Left ventricle myocardium inferior (tissue), 1 donor: ENCODE measurements at regions not wholly inside any gene's neighbourhood (a gene's known extent, or its start where the extent isn't known, plus 50 kb on each side); places are given as distances from the start of the nearest gene placed in this dataset.

Experiments
- DNase-seq: peaks from one replicate; pipeline ENCODE4 v3.0.0-alpha.2; 2020
- H3K27ac ChIP-seq: fragments of 200-600 bp; replicated peaks from 2 replicates; pipeline ENCODE4 v1.8.0; 2021
- H3K27me3 ChIP-seq: fragments of 200-600 bp; 2 replicates; pipeline ENCODE4 v1.8.0; 2021; ENCODE audit warnings: low read depth
- H3K36me3 ChIP-seq: fragments of 200-600 bp; 2 replicates; pipeline ENCODE4 v1.8.0; 2021
- H3K4me1 ChIP-seq: fragments of 200-600 bp; 2 replicates; pipeline ENCODE4 v1.8.0; 2021
- H3K4me3 ChIP-seq: fragments of 200-600 bp; 2 replicates; pipeline ENCODE4 v1.8.0; 2021; ENCODE audit warnings: mild to moderate bottlenecking, moderate library complexity
- H3K9me3 ChIP-seq: fragments of 200-600 bp; replicated peaks from 2 replicates; pipeline ENCODE4 v1.8.0; 2021
- intact Hi-C: fragments of 100-400 bp; cut with micrococcal nuclease; formaldehyde crosslinking; loops from one replicate; pipeline ENCODE4 v1.11.0; 2022
- TF ChIP-seq, protein P1 (sequence below): fragments of 200-600 bp; IDR thresholded peaks from 2 replicates; pipeline ENCODE4 v1.8.0; 2021; ENCODE audit warnings: antibody characterized with exemption, mild to moderate bottlenecking, borderline replicate concordance
- donor health status: DM: no; HTN: yes; CAD: no; lungs with severe emphysema.

DNA sequence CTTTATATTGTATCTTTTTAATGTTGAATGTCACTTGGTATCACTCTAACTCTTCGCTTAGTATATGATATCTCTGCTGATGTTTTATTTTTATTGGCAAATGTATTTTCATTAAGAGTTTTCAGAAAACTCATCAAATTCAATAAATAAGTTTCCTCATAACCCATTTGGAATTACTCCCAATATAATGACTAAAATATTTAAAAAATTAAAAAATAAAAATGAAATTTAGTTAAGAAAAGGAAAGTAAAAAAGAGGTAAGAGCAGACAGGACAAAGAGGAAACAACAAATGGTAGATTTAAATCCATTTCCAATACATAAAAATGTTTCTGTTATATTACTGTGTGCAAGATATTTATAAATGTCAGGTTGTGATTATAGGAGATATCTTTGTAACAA lies 548.9 kb upstream of the SPRY2 start:
- Histone ChIP-seq H3K9me3 (no peaks in the 10 kb centered on the region), H3K4me1 (no peaks in the 10 kb centered on the region), H3K4me3 (no peak overlapping the region), H3K27me3 (no peaks in the 10 kb centered on the region), H3K27ac (no peak overlapping the region), H3K36me3 (no peaks in the 10 kb centered on the region)
- intact Hi-C loops = no loop called here
- TF ChIP-seq, protein P1, sequence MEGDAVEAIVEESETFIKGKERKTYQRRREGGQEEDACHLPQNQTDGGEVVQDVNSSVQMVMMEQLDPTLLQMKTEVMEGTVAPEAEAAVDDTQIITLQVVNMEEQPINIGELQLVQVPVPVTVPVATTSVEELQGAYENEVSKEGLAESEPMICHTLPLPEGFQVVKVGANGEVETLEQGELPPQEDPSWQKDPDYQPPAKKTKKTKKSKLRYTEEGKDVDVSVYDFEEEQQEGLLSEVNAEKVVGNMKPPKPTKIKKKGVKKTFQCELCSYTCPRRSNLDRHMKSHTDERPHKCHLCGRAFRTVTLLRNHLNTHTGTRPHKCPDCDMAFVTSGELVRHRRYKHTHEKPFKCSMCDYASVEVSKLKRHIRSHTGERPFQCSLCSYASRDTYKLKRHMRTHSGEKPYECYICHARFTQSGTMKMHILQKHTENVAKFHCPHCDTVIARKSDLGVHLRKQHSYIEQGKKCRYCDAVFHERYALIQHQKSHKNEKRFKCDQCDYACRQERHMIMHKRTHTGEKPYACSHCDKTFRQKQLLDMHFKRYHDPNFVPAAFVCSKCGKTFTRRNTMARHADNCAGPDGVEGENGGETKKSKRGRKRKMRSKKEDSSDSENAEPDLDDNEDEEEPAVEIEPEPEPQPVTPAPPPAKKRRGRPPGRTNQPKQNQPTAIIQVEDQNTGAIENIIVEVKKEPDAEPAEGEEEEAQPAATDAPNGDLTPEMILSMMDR = no peak
- no peak for DNase-seq

DNA sequence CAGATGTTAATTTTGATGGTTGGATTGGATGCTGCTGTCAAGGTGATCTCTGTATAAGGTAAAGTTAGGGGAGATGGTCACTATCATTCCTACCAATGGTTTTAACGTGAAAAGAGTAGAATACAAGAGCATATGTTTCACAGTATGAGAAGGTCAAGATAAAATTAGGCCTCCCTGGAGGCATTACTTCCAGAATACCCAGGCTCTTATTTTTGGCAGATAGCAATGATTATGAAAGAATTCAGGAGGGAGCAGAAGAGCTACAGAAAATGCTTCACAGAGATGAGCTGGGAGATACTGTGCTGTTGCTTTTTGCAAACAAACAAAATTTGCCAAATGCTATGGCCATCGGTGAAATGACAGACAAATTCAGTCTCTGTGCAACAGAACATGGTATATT lies 547.5 kb upstream of the SPRY2 start:
- H3K36me3 ChIP-seq = no peaks in the 10 kb centered on the region
- no peak for DNase-seq
- TF ChIP-seq, protein P1 = no peak
- no peak overlapping the region for H3K4me3 ChIP-seq
- H3K9me3 ChIP-seq = no peaks in the 10 kb centered on the region
- peaks cover 3% of the 10 kb centered on the region for H3K4me1 ChIP-seq
- H3K27ac ChIP-seq = no peak overlapping the region
- no peaks in the 10 kb centered on the region for H3K27me3 ChIP-seq
- intact Hi-C loops = no loop called here

- intact Hi-C loops = no loop called here
- Histone ChIP-seq H3K9me3 (no peaks in the 10 kb centered on the region), H3K4me3 (no peak overlapping the region), H3K27me3 (no peaks in the 10 kb centered on the region), H3K4me1 (peaks cover 3% of the 10 kb centered on the region), H3K27ac (no peak overlapping the region), H3K36me3 (no peaks in the 10 kb centered on the region)
- DNase-seq = no peak
- TF ChIP-seq, protein P1 = no peak
Observed at GRCh38 chr13:80884056-80884785, 543.3 kb upstream of the SPRY2 start.

GRCh38 chr13:80883545-80883944 lies 542.6 kb upstream of the SPRY2 start:
- Histone ChIP-seq H3K27ac (no peak overlapping the region), H3K27me3 (no peaks in the 10 kb centered on the region), H3K36me3 (no peaks in the 10 kb centered on the region), H3K9me3 (no peaks in the 10 kb centered on the region), H3K4me1 (peaks cover 3% of the 10 kb centered on the region), H3K4me3 (no peak overlapping the region)
- TF ChIP-seq, protein P1 = no peak
- no peak for DNase-seq
- intact Hi-C loops = no loop called here

GRCh38 chr13:80881942-80882445 lies 541.1 kb upstream of the SPRY2 start:
- Histone ChIP-seq H3K4me1 (peaks cover 3% of the 10 kb centered on the region), H3K27me3 (no peaks in the 10 kb centered on the region), H3K27ac (peak overlapping the region; percentile 24), H3K4me3 (no peak overlapping the region), H3K9me3 (no peaks in the 10 kb centered on the region), H3K36me3 (no peaks in the 10 kb centered on the region)
- TF ChIP-seq, protein P1 = no peak
- intact Hi-C loops = no loop called here
- no peak for DNase-seq
